ENCODE measurements at regions not wholly inside any gene's neighbourhood (a gene's known extent, or its start where the extent isn't known, plus 50 kb on each side); places are given as distances from the start of the nearest gene placed in this dataset.
A peak's percentile ranks its signal among the peaks of the same experiment; 100 is the strongest.
"Not testable (repeated sequence)": the region's sequence is repeated elsewhere in the genome, so short reads cannot be mapped to it uniquely, and the experiment has no call there.

- not testable (repeated sequence) for H3K4me2 ChIP-seq (ENCODE audit: low read length); H3K36me3 ChIP-seq (ENCODE audit: control insufficient read depth, insufficient read depth, low read length); H3K18ac ChIP-seq (ENCODE audit: low read length); H3K4me1 ChIP-seq (ENCODE audit: control insufficient read depth, low read depth, low read length); H3K9ac ChIP-seq (ENCODE audit: low read length); H3K56ac ChIP-seq (ENCODE audit: low read length); H4K8ac ChIP-seq (ENCODE audit: low read depth, low read length); H3K4ac ChIP-seq (ENCODE audit: low read depth, low read length); H2AK5ac ChIP-seq (ENCODE audit: low read length); H3K27me3 ChIP-seq (ENCODE audit: insufficient read depth, low read length, poor library complexity); H2BK120ac ChIP-seq (ENCODE audit: low read depth, low read length); H3K27ac ChIP-seq (ENCODE audit: low read depth, low read length); H3K23ac ChIP-seq (ENCODE audit: low read length); H2BK5ac ChIP-seq (ENCODE audit: low read length); H3K79me1 ChIP-seq (ENCODE audit: low read length); H2BK15ac ChIP-seq (replicated peaks; ENCODE audit: low read depth); H3K4me3 ChIP-seq (ENCODE audit: low read length); H4K5ac ChIP-seq (ENCODE audit: low read length); H3K79me2 ChIP-seq (ENCODE audit: control insufficient read depth, insufficient read depth, low read length); DNase-seq
- no CpG with 5 or more reads among the region's 21 CpGs for WGBS (ENCODE audit: extremely low coverage, insufficient coverage, low lambda C conversion rate)
Measured at GRCh38 chr2:91659189-91659916, 2967.9 kb downstream of the RPIA start.

- WGBS (ENCODE audit: extremely low coverage, insufficient coverage, low lambda C conversion rate): no CpG with 5 or more reads among the region's 34 CpGs
- not testable (repeated sequence) for H2BK15ac ChIP-seq (replicated peaks; ENCODE audit: low read depth); H3K27me3 ChIP-seq (ENCODE audit: insufficient read depth, low read length, poor library complexity); H3K4me1 ChIP-seq (ENCODE audit: control insufficient read depth, low read depth, low read length); H3K56ac ChIP-seq (ENCODE audit: low read length); H3K27ac ChIP-seq (ENCODE audit: low read depth, low read length); H3K4me3 ChIP-seq (ENCODE audit: low read length); H3K9ac ChIP-seq (ENCODE audit: low read length); H3K79me2 ChIP-seq (ENCODE audit: control insufficient read depth, insufficient read depth, low read length); H3K36me3 ChIP-seq (ENCODE audit: control insufficient read depth, insufficient read depth, low read length); H4K8ac ChIP-seq (ENCODE audit: low read depth, low read length); H3K4me2 ChIP-seq (ENCODE audit: low read length); H3K18ac ChIP-seq (ENCODE audit: low read length); H2AK5ac ChIP-seq (ENCODE audit: low read length); H2BK5ac ChIP-seq (ENCODE audit: low read length); H4K5ac ChIP-seq (ENCODE audit: low read length); H3K79me1 ChIP-seq (ENCODE audit: low read length); H3K23ac ChIP-seq (ENCODE audit: low read length); H2BK120ac ChIP-seq (ENCODE audit: low read depth, low read length); H3K4ac ChIP-seq (ENCODE audit: low read depth, low read length)
- DNase-seq: peak; percentile 41
Measured at GRCh38 chr2:91659917-91660275, 2968.4 kb downstream of the RPIA start.

DNA sequence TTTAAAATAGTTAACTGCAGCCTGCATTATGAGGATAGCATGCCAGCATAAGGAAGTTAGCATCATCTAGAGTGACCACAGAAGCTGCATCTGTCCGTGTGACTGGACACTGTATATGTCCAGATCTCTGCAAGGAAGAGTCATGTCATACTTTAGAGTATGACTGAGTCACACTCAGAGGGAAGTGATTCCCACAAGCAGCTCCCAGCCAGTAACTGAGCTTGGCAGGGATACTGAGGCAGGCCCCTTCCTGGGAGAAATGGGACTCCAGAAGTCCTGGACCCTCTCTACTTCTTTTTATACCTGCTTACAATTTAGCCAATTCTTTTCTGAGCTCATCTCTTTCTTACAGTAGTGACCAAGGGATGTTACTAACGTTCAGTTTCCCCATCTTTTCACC is 2975.9 kb downstream of the RPIA start:
- not testable (repeated sequence) for H2AK5ac ChIP-seq (ENCODE audit: low read length); H2BK120ac ChIP-seq (ENCODE audit: low read depth, low read length); H3K9ac ChIP-seq (ENCODE audit: low read length); H3K79me2 ChIP-seq (ENCODE audit: control insufficient read depth, insufficient read depth, low read length); H3K4ac ChIP-seq (ENCODE audit: low read depth, low read length); H2BK15ac ChIP-seq (replicated peaks; ENCODE audit: low read depth); H3K23ac ChIP-seq (ENCODE audit: low read length); H3K4me2 ChIP-seq (ENCODE audit: low read length); H3K27me3 ChIP-seq (ENCODE audit: insufficient read depth, low read length, poor library complexity); H3K18ac ChIP-seq (ENCODE audit: low read length); H3K56ac ChIP-seq (ENCODE audit: low read length); H3K4me1 ChIP-seq (ENCODE audit: control insufficient read depth, low read depth, low read length); H3K36me3 ChIP-seq (ENCODE audit: control insufficient read depth, insufficient read depth, low read length); DNase-seq; H3K4me3 ChIP-seq (ENCODE audit: low read length); H3K79me1 ChIP-seq (ENCODE audit: low read length); H2BK5ac ChIP-seq (ENCODE audit: low read length); H4K8ac ChIP-seq (ENCODE audit: low read depth, low read length); H4K5ac ChIP-seq (ENCODE audit: low read length); H3K27ac ChIP-seq (ENCODE audit: low read depth, low read length)
- no CpG with 5 or more reads among the region's 2 CpGs for WGBS (ENCODE audit: extremely low coverage, insufficient coverage, low lambda C conversion rate)

GRCh38 chr2:91685541-91685940 is 2994.1 kb downstream of the RPIA start:
- not testable (repeated sequence) for H3K27ac ChIP-seq (ENCODE audit: low read depth, low read length); H3K18ac ChIP-seq (ENCODE audit: low read length); H3K27me3 ChIP-seq (ENCODE audit: insufficient read depth, low read length, poor library complexity); H2BK120ac ChIP-seq (ENCODE audit: low read depth, low read length); H3K4me2 ChIP-seq (ENCODE audit: low read length); H4K5ac ChIP-seq (ENCODE audit: low read length); H3K79me1 ChIP-seq (ENCODE audit: low read length); DNase-seq; H2BK15ac ChIP-seq (replicated peaks; ENCODE audit: low read depth); H3K4ac ChIP-seq (ENCODE audit: low read depth, low read length); H3K4me1 ChIP-seq (ENCODE audit: control insufficient read depth, low read depth, low read length); H3K56ac ChIP-seq (ENCODE audit: low read length); H3K36me3 ChIP-seq (ENCODE audit: control insufficient read depth, insufficient read depth, low read length); H3K4me3 ChIP-seq (ENCODE audit: low read length); H3K23ac ChIP-seq (ENCODE audit: low read length); H2BK5ac ChIP-seq (ENCODE audit: low read length); H4K8ac ChIP-seq (ENCODE audit: low read depth, low read length); H2AK5ac ChIP-seq (ENCODE audit: low read length); H3K9ac ChIP-seq (ENCODE audit: low read length); H3K79me2 ChIP-seq (ENCODE audit: control insufficient read depth, insufficient read depth, low read length)
- no CpG with 5 or more reads among the region's 36 CpGs for WGBS (ENCODE audit: extremely low coverage, insufficient coverage, low lambda C conversion rate)

- not testable (repeated sequence) for H3K27me3 ChIP-seq (ENCODE audit: insufficient read depth, low read length, poor library complexity); H3K4ac ChIP-seq (ENCODE audit: low read depth, low read length); H3K4me2 ChIP-seq (ENCODE audit: low read length); H2AK5ac ChIP-seq (ENCODE audit: low read length); H3K4me3 ChIP-seq (ENCODE audit: low read length); H2BK15ac ChIP-seq (replicated peaks; ENCODE audit: low read depth); H2BK120ac ChIP-seq (ENCODE audit: low read depth, low read length); H3K27ac ChIP-seq (ENCODE audit: low read depth, low read length); H3K79me1 ChIP-seq (ENCODE audit: low read length); H4K5ac ChIP-seq (ENCODE audit: low read length); H3K4me1 ChIP-seq (ENCODE audit: control insufficient read depth, low read depth, low read length); H3K23ac ChIP-seq (ENCODE audit: low read length); H3K79me2 ChIP-seq (ENCODE audit: control insufficient read depth, insufficient read depth, low read length); H2BK5ac ChIP-seq (ENCODE audit: low read length); H4K8ac ChIP-seq (ENCODE audit: low read depth, low read length); H3K18ac ChIP-seq (ENCODE audit: low read length); H3K9ac ChIP-seq (ENCODE audit: low read length); H3K56ac ChIP-seq (ENCODE audit: low read length); H3K36me3 ChIP-seq (ENCODE audit: control insufficient read depth, insufficient read depth, low read length)
- no CpG with 5 or more reads among the region's 42 CpGs for WGBS (ENCODE audit: extremely low coverage, insufficient coverage, low lambda C conversion rate)
- DNase-seq: peak; percentile 1
Measured at GRCh38 chr2:91686046-91686445, 2994.6 kb downstream of the RPIA start.
